PC-3 (cell line): ENCODE measurements at regions not wholly inside any gene's neighbourhood (a gene's known extent, or its start where the extent isn't known, plus 50 kb on each side); places are given as distances from the start of the nearest gene placed in this dataset.

Source experiments
- ATAC-seq: fragments of 200-7000 bp; cut with Tn5 transposase; 2 replicates; pipeline ENCODE4 v1.9.1; 2020; ENCODE audit warnings: mild to moderate bottlenecking, moderate library complexity
- BruUV-seq: library from RNA; stranded (reverse); fragments of 400-500 nt; replicated peaks from 2 replicates; lab custom pipeline; 2021; lab: Mats Ljungman, UMichigan
- CTCF ChIA-PET: fragments of 300-600 bp; sonication (Branson Sonifier 250); formaldehyde crosslinking; loops from one replicate; lab custom pipeline; 2022; ENCODE audit warnings: antibody characterized with exemption; lab: Charles Lee
- POLR2A ChIA-PET: fragments of 300-600 bp; sonication (Branson Sonifier 250); formaldehyde crosslinking; loops from one replicate; lab custom pipeline; 2022; ENCODE audit warnings: antibody characterized with exemption; ENCODE audit not compliant: unreplicated experiment; lab: Charles Lee
- DNase-seq: peaks from one replicate; pipeline ENCODE4 v3.0.0-alpha.2; 2015
- H2AFZ ChIP-seq: fragments of 300-600 bp; sonication (generic); 2 replicates; pipeline ENCODE4 v1.6.0; 2016; ENCODE audit warnings: antibody characterized with exemption, low read length
- H3F3A ChIP-seq: fragments of 300-600 bp; sonication (generic); one replicate; pipeline ENCODE4 v1.6.0; 2017; ENCODE audit warnings: antibody characterized with exemption, low read length, control low read depth, mild to moderate bottlenecking; ENCODE audit not compliant: unreplicated experiment
- H3K27ac ChIP-seq: fragments of 300-600 bp; sonication (generic); 2 replicates; pipeline ENCODE4 v1.5.1; 2016; ENCODE audit warnings: mild to moderate bottlenecking, low read length
- H3K27me3 ChIP-seq: fragments of 300-600 bp; sonication (generic); 2 replicates; pipeline ENCODE4 v1.6.1; 2016; ENCODE audit warnings: low read length, mixed read lengths
- H3K36me3 ChIP-seq: fragments of 300-600 bp; sonication (generic); 2 replicates; pipeline ENCODE4 v1.6.1; 2016; ENCODE audit warnings: low read depth, mixed run types, low read length, mixed read lengths
- H3K4me1 ChIP-seq: fragments of 300-600 bp; sonication (generic); 2 replicates; pipeline ENCODE4 v1.5.1; 2016; ENCODE audit warnings: low read length; ENCODE audit not compliant: insufficient read depth
- H3K4me2 ChIP-seq: fragments of 300-600 bp; sonication (generic); 2 replicates; pipeline ENCODE4 v1.6.0; 2016; ENCODE audit warnings: low read length
- H3K4me3 ChIP-seq: fragments of 300-600 bp; sonication (generic); 2 replicates; pipeline ENCODE4 v1.5.1; 2016; ENCODE audit warnings: mild to moderate bottlenecking, low read length, mixed read lengths
- H3K79me2 ChIP-seq: fragments of 300-600 bp; sonication (generic); 2 replicates; pipeline ENCODE4 v1.6.1; 2017; ENCODE audit warnings: low read length, mixed read lengths
- H3K9ac ChIP-seq: fragments of 300-600 bp; sonication (generic); 2 replicates; pipeline ENCODE4 v1.6.0; 2016; ENCODE audit warnings: mild to moderate bottlenecking, low read length
- H3K9me2 ChIP-seq: fragments of 300-600 bp; sonication (generic); replicated peaks from 2 replicates; pipeline ENCODE4 v1.6.1; 2016; ENCODE audit warnings: mixed run types, low read length, mixed read lengths
- H3K9me3 ChIP-seq: fragments of 300-600 bp; sonication (generic); 2 replicates; pipeline ENCODE4 v1.6.1; 2016; ENCODE audit warnings: low read length, mixed read lengths
- H4K20me1 ChIP-seq: fragments of 300-600 bp; sonication (generic); 2 replicates; pipeline ENCODE4 v1.6.1; 2016; ENCODE audit warnings: low read length, mixed read lengths
- CTCF ChIP-seq: fragments of 300-600 bp; sonication (generic); conservative IDR thresholded peaks from 2 replicates; pipeline ENCODE4 v1.5.1; 2017; ENCODE audit warnings: antibody characterized with exemption, low read depth, mild to moderate bottlenecking, low read length
- EZH2 ChIP-seq: fragments of 300-600 bp; sonication (generic); IDR thresholded peaks from one replicate; pipeline ENCODE4 v1.6.1; 2017; ENCODE audit warnings: antibody characterized with exemption, mild to moderate bottlenecking, low read length; ENCODE audit not compliant: unreplicated experiment
- EZH2phosphoT487 ChIP-seq: fragments of 300-600 bp; sonication (generic); IDR thresholded peaks from 2 replicates; pipeline ENCODE4 v1.6.1; 2018; ENCODE audit warnings: mild to moderate bottlenecking, antibody characterized with exemption, low read length, borderline replicate concordance
- intact Hi-C: fragments of 100-400 bp; cut with micrococcal nuclease; formaldehyde crosslinking; loops from 2 replicates; pipeline ENCODE4 v1.9.0; 2023

GRCh38 chr6:39995633-39996032 lies 61.4 kb upstream of the MOCS1 start:
- intact Hi-C loops: no loop called here
- Histone ChIP-seq H3K36me3 (no peaks in the 10 kb centered on the region), H3K4me2 (no peak overlapping the region), H3K4me3 (no peak overlapping the region), H3K79me2 (no peaks in the 10 kb centered on the region), H2AFZ (no peak overlapping the region), H3F3A (no peaks in the 10 kb centered on the region), H3K9me2 (no peaks in the 10 kb centered on the region), H4K20me1 (no peaks in the 10 kb centered on the region), H3K4me1 (no peaks in the 10 kb centered on the region), H3K27ac (no peak overlapping the region), H3K9me3 (peaks cover 28% of the 10 kb centered on the region), H3K9ac (no peak overlapping the region), H3K27me3 (no peaks in the 10 kb centered on the region)
- no peak for TF ChIP-seq CTCF
- no peak for TF ChIP-seq EZH2
- no peak for TF ChIP-seq EZH2phosphoT487
- BruUV-seq: no TSS peak
- DNase-seq: no peak
- POLR2A ChIA-PET: no interaction called here
- CTCF ChIA-PET: no interaction called here
- no peak for ATAC-seq

DNA sequence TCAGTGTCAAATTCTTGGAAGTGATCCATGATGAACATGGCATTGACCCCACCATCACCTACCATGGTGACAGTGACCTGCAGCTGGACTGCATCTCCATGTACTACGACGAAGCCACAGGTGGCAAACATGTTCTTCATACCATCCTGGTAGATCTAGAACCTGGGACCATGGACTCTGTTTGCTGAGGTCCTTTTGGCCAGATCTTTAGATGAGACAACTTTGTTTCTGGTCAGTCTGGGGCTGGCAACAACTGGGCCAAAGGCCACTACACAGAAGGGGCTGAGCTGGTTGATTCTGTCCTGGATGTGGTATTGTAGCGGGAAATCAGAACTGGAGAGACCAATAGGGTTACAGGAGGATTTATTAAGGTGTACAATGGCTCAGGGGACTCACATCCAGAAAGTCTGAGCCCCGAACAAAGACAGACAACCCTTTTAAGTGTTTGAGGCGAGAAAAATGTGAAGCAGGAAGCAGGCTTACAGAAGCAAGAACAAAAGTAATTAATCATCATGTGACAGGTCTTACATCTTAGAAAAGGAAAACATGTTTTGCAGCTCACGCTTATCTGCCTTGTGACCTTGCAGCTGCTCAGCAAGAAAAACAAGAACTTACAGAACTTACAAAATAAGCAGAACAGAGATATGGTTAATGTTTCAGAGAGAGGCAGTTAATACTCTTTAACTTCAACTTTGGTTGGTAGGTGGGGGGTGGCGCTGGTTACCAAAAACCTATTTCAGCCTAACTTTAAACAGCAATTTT lies 58.8 kb upstream of the MOCS1 start:
- H3K9me2 ChIP-seq: no peaks in the 10 kb centered on the region
- H3K27ac ChIP-seq: no peak overlapping the region
- no peak overlapping the region for H3K4me3 ChIP-seq
- DNase-seq (no peak), ATAC-seq (no peak)
- no peak overlapping the region for H2AFZ ChIP-seq
- no peaks in the 10 kb centered on the region for H3K79me2 ChIP-seq
- H3K4me2 ChIP-seq: no peak overlapping the region
- ChIA-PET POLR2A (no interaction called here), CTCF (no interaction called here)
- H3F3A ChIP-seq: no peaks in the 10 kb centered on the region
- intact Hi-C loops: no loop called here
- TF ChIP-seq CTCF: no peak
- TF ChIP-seq EZH2phosphoT487: no peak
- TF ChIP-seq EZH2: no peak
- no peak overlapping the region for H3K9ac ChIP-seq
- BruUV-seq: no TSS peak
- H4K20me1 ChIP-seq: no peaks in the 10 kb centered on the region
- peaks cover 12% of the 10 kb centered on the region; the same call in 1 of the 2 replicates for H3K9me3 ChIP-seq
- H3K36me3 ChIP-seq: no peaks in the 10 kb centered on the region
- H3K27me3 ChIP-seq: no peaks in the 10 kb centered on the region
- no peaks in the 10 kb centered on the region for H3K4me1 ChIP-seq
